GM23248 (cell line): ENCODE measurements at regions not wholly inside any gene's neighbourhood (a gene's known extent, or its start where the extent isn't known, plus 50 kb on each side); places are given as distances from the start of the nearest gene placed in this dataset.

Experiments used
- EZH2 ChIP-seq: fragments of 200-600 bp; sonication (generic); IDR thresholded peaks from 2 replicates; pipeline ENCODE4 v1.6.1; 2018; ENCODE audit warnings: antibody characterized with exemption, mild to moderate bottlenecking; ENCODE audit not compliant: insufficient read depth, poor library complexity, severe bottlenecking
- EZH2phosphoT487 ChIP-seq: fragments of 200-600 bp; sonication (generic); IDR thresholded peaks from 2 replicates; pipeline ENCODE4 v1.6.1; 2018; ENCODE audit warnings: antibody characterized with exemption, moderate library complexity, mild to moderate bottlenecking, low read depth; ENCODE audit not compliant: insufficient read depth

GRCh38 chr2:120860579-120860922 is 124.9 kb downstream of the GLI2 start:
- TF ChIP-seq EZH2phosphoT487 (no peak), EZH2 (no peak)
